Panc1 (cell line): ENCODE measurements at regions not wholly inside any gene's neighbourhood (a gene's known extent, or its start where the extent isn't known, plus 50 kb on each side); places are given as distances from the start of the nearest gene placed in this dataset.

Experiments
- ATAC-seq: fragments of 200-7000 bp; cut with Tn5 transposase; 2 replicates; pipeline ENCODE4 v1.9.1; 2020; ENCODE audit warnings: mild to moderate bottlenecking, moderate library complexity
- BruUV-seq: library from RNA; stranded (reverse); fragments of 400-500 nt; replicated peaks from 2 replicates; lab custom pipeline; 2021; lab: Mats Ljungman, UMichigan
- CTCF ChIA-PET: fragments of 300-600 bp; sonication (Branson Sonifier 250); formaldehyde crosslinking; loops from one replicate; lab custom pipeline; 2022; ENCODE audit warnings: antibody characterized with exemption; lab: Charles Lee
- POLR2A ChIA-PET: fragments of 300-600 bp; sonication (Branson Sonifier 250); formaldehyde crosslinking; loops from one replicate; lab custom pipeline; 2022; ENCODE audit warnings: antibody characterized with exemption; lab: Charles Lee
- DNase-seq: peaks from one replicate; pipeline ENCODE4 v3.0.0-alpha.2; 2010; ENCODE audit warnings: low read depth, low spot score
- H3K27ac ChIP-seq: 2 replicates; pipeline ENCODE4 v1.5.1; 2011; ENCODE audit warnings: mild to moderate bottlenecking, low read length, inconsistent platforms
- H3K27me3 ChIP-seq: fragments of 200-500 bp; sonication (Bioruptor generic); 2 replicates; pipeline ENCODE4 v1.6.0; 2014; ENCODE audit warnings: low read length, inconsistent platforms; ENCODE audit not compliant: control insufficient read depth, insufficient read depth
- H3K36me3 ChIP-seq: fragments of 200-500 bp; sonication (Bioruptor generic); 2 replicates; pipeline ENCODE4 v1.5.1; 2014; ENCODE audit warnings: inconsistent platforms, mild to moderate bottlenecking, low read length, moderate library complexity; ENCODE audit not compliant: control insufficient read depth, insufficient read depth
- H3K4me1 ChIP-seq: 2 replicates; pipeline ENCODE4 v1.5.1; 2011; ENCODE audit warnings: inconsistent platforms, mild to moderate bottlenecking, low read length, moderate library complexity; ENCODE audit not compliant: control insufficient read depth, insufficient read depth
- H3K4me3 ChIP-seq, 2 experiments: 2 replicates each; pipeline ENCODE4 v1.5.1; 2011 to 2012; ENCODE audit warnings: low read depth in 2 of 2, low read length in 2 of 2, mild to moderate bottlenecking in 2 of 2, inconsistent platforms in 1 of 2, moderate library complexity in 1 of 2
- H3K9me3 ChIP-seq: fragments of 200-500 bp; sonication (Bioruptor generic); 2 replicates; pipeline ENCODE4 v1.5.1; 2014; ENCODE audit warnings: low read depth, mild to moderate bottlenecking, inconsistent platforms, low read length, moderate library complexity; ENCODE audit not compliant: control insufficient read depth, insufficient read depth
- POLR2AphosphoS5 ChIP-seq: IDR thresholded peaks from 2 replicates; pipeline ENCODE4 v1.6.1; 2012; ENCODE audit warnings: mild to moderate bottlenecking, low read depth, low read length, moderate library complexity
- SIN3A ChIP-seq: IDR thresholded peaks from 2 replicates; pipeline ENCODE4 v1.6.1; 2012; ENCODE audit warnings: low read depth, mild to moderate bottlenecking, low read length, moderate library complexity, borderline replicate concordance; ENCODE audit not compliant: insufficient read depth
- TCF7L2 ChIP-seq: IDR thresholded peaks from 2 replicates; pipeline ENCODE4 v1.6.1; 2011; ENCODE audit warnings: mild to moderate bottlenecking, low read depth, low read length, inconsistent platforms
- in situ Hi-C: cut with HindIII; loops from 2 replicates; pipeline ENCODE4 v1.10.0; 2016; ENCODE audit warnings: low sequenced_read_pairs, low pct_unique_long_range_greater_than_20kb
- intact Hi-C: fragments of 100-400 bp; cut with micrococcal nuclease; formaldehyde crosslinking; loops from one replicate; pipeline ENCODE4 v1.10.0; 2022; ENCODE audit not compliant: unreplicated experiment
- TF ChIP-seq, protein P1 (sequence below), 2 experiments: IDR thresholded peaks; 2 replicates each; pipeline ENCODE4 v1.6.1; 2011 to 2012; ENCODE audit warnings: low read depth in 2 of 2, control low read depth in 1 of 2, low read length in 1 of 2, mild to moderate bottlenecking in 1 of 2, moderate library complexity in 1 of 2; ENCODE audit not compliant: insufficient read depth in 1 of 2
- TF ChIP-seq, protein P2 (sequence below): fragments of 450-650 bp; IDR thresholded peaks from 2 replicates; pipeline ENCODE4 v1.5.1; 2017; ENCODE audit warnings: mild to moderate bottlenecking

DNA sequence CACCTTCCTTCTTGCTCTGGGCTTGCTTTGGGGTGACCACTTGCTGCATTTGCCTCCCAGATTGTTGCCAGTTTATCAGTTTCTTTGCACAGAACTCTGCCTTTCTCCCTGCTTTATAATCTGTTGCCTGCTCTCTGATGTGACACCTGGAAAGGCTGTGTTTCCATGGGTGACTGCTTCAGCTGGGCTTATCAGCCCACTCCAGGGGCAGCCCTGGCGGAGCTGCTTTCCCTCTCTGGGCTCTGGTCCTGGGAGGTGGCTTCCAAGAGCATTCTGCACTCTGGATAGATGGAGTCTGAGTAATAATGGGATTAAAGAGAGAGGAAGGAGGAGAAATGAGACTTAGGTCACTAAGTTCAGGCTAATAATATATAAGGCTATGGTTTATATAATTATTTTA, 352.7 kb downstream of the TSN start:
- POLR2A ChIA-PET = no interaction called here
- in situ Hi-C loops (no loop called here), intact Hi-C loops (no loop called here)
- Histone ChIP-seq H3K27ac (no peak overlapping the region), H3K9me3 (no peaks in the 10 kb centered on the region), H3K4me1 (no peaks in the 10 kb centered on the region), H3K36me3 (no peaks in the 10 kb centered on the region), H3K27me3 (no peaks in the 10 kb centered on the region), H3K4me3 (no peak overlapping the region)
- DNase-seq (no peak), ATAC-seq (no peak)
- no TSS peak for BruUV-seq
- TF ChIP-seq, protein P1, sequence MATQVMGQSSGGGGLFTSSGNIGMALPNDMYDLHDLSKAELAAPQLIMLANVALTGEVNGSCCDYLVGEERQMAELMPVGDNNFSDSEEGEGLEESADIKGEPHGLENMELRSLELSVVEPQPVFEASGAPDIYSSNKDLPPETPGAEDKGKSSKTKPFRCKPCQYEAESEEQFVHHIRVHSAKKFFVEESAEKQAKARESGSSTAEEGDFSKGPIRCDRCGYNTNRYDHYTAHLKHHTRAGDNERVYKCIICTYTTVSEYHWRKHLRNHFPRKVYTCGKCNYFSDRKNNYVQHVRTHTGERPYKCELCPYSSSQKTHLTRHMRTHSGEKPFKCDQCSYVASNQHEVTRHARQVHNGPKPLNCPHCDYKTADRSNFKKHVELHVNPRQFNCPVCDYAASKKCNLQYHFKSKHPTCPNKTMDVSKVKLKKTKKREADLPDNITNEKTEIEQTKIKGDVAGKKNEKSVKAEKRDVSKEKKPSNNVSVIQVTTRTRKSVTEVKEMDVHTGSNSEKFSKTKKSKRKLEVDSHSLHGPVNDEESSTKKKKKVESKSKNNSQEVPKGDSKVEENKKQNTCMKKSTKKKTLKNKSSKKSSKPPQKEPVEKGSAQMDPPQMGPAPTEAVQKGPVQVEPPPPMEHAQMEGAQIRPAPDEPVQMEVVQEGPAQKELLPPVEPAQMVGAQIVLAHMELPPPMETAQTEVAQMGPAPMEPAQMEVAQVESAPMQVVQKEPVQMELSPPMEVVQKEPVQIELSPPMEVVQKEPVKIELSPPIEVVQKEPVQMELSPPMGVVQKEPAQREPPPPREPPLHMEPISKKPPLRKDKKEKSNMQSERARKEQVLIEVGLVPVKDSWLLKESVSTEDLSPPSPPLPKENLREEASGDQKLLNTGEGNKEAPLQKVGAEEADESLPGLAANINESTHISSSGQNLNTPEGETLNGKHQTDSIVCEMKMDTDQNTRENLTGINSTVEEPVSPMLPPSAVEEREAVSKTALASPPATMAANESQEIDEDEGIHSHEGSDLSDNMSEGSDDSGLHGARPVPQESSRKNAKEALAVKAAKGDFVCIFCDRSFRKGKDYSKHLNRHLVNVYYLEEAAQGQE (IDR thresholded peaks at IDR 0.05; ENCODE audit: insufficient read depth in 1 of 2, low read depth in 2 of 2, low read length in 1 of 2) = no peak
- no peak for TF ChIP-seq POLR2AphosphoS5
- no peak for TF ChIP-seq TCF7L2
- TF ChIP-seq, protein P2, sequence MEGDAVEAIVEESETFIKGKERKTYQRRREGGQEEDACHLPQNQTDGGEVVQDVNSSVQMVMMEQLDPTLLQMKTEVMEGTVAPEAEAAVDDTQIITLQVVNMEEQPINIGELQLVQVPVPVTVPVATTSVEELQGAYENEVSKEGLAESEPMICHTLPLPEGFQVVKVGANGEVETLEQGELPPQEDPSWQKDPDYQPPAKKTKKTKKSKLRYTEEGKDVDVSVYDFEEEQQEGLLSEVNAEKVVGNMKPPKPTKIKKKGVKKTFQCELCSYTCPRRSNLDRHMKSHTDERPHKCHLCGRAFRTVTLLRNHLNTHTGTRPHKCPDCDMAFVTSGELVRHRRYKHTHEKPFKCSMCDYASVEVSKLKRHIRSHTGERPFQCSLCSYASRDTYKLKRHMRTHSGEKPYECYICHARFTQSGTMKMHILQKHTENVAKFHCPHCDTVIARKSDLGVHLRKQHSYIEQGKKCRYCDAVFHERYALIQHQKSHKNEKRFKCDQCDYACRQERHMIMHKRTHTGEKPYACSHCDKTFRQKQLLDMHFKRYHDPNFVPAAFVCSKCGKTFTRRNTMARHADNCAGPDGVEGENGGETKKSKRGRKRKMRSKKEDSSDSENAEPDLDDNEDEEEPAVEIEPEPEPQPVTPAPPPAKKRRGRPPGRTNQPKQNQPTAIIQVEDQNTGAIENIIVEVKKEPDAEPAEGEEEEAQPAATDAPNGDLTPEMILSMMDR = no peak
- no peak for TF ChIP-seq SIN3A
- CTCF ChIA-PET = no interaction called here

DNA sequence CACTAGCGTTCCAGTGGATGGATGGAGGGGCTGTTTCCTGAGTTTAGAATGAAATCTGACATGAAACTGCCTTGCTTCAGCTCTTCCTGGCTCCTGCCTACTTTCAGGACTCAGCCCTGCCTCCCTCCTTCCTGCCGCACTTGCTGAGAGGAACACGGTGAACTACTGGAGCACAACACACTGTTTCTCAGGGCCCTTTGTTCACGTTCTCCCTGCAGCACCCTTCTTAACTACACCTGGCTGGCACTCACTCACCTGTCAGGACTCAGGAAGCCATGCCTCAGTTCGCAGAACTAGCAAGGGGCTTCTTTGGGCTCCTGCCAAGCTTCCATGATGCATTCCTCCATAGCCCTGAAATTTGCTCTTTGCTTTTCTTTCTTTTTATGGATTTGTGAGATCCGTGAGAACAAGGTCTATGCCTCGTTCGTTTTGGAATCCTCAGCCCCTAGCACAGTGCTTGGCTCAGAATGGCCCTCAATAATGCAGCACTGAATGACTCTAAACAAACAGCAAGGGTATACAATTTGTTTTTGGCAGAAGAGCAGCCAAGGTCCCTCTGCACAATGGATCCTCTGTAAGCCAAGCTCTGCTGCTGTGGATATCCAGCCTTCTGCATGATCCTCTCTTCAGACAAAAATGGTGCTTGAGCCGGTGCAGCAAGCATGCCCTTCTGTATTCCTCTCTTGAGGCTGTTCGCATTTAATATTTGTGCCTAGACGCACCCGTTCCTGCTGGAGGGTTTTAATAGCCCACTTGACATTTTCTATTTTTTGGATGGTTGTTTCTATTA, 357.0 kb downstream of the TSN start:
- ATAC-seq (no peak), DNase-seq (no peak)
- CTCF ChIA-PET = no interaction called here
- intact Hi-C loops = no loop called here
- POLR2A ChIA-PET = no interaction called here
- no peaks in the 10 kb centered on the region for H3K27me3 ChIP-seq
- H3K4me3 ChIP-seq = no peak overlapping the region
- BruUV-seq = no TSS peak
- no peaks in the 10 kb centered on the region for H3K4me1 ChIP-seq
- in situ Hi-C loops = no loop called here
- H3K36me3 ChIP-seq = no peaks in the 10 kb centered on the region
- no peak overlapping the region for H3K27ac ChIP-seq
- TF ChIP-seq, protein P1 (IDR thresholded peaks at IDR 0.05; ENCODE audit: insufficient read depth in 1 of 2, low read depth in 2 of 2, low read length in 1 of 2) = no peak
- H3K9me3 ChIP-seq = no peaks in the 10 kb centered on the region
